Activated T-cell treated with anti-CD3 and anti-CD28 coated beads, Interleukin-2, amount 50 U/mL, for 1 hour (primary cell): ENCODE measurements at regions not wholly inside any gene's neighbourhood (a gene's known extent, or its start where the extent isn't known, plus 50 kb on each side); places are given as distances from the start of the nearest gene placed in this dataset.
"Not testable (repeated sequence)": the region's sequence is repeated elsewhere in the genome, so short reads cannot be mapped to it uniquely, and the experiment has no call there.

Experiments
- DNase-seq: peaks from one replicate; pipeline ENCODE4 v3.0.0-alpha.2; 2020

DNA sequence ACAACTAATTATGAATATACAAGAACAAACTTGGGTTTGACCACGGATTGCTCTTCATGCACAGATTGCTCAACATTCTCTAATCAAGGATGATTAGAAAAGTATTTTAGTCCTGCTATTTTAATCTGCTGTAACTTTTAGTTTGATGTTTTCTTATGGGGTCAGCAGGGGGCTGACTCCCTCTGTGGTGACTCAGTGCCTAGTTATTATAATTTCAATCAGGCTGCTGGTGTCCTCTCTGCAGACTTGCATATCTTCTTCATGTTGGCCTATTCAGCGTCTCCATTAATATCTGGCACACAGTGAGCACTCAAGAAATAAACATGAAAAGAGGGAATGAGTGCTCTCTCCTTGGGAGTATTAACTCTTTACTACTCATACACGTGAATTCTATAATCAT lies 223.8 kb upstream of the DDI1 start:
- DNase-seq = no peak

DNA sequence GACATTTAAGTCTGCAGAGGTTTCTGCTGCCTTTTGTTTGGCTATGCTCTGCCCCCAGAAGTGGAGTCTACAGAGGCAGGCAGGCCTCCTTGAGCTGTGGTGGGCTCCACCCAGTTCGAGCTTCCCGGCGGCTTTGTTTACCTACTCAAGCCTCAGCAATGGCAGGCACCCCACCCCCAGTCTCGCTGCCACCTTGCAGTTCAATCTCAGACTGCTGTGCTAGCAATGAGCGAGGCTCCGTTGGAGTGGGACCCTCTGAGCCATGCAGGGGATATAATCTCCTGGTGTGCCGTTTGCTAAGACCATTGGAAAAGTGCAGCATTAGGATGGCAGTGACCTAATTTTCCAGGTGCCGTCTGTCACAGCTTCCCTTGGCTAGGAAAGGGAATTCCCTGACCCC lies 216.1 kb upstream of the DDI1 start:
- not testable (repeated sequence) for DNase-seq

- no peak for DNase-seq
Observed at GRCh38 chr11:103824116-103824515, 212.3 kb upstream of the DDI1 start.

DNA sequence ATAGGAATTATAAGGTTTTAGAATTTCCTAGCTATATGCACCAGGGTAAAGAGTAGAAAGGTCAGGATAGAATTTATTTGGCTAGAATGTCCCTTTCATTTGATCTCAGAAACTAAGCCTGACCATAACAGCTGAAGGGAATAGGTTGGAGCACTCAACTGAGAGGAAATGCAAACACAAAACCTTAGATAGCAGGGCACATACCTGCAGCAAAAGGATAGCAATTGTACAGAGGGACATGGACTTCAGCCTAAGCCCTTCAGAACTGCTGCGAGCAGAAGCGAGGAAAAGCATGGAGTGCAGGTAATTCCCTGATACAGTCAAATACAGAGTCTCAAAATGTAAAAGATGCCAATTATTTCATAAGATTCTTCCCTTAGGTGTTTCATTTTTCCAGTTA lies 211.0 kb upstream of the DDI1 start:
- no peak for DNase-seq

DNA sequence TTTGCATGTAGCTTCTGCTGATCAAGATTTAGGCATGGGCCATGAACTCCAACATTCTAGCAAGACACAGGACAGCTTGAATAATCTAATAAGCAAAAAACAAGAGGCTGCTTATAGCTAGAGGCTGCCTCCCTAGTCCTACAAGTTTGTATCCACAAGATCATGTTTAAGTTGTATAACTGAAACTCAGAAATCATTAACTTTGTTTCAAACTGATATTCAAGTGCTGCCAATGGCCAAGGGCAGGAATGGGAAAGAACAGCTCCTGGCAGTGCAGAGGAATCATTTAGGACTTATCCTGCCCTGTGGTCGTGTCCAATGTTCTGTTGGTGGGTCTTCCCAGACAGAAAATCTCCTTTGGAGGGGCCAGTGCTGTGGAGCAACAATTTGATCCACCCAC lies 209.6 kb upstream of the DDI1 start:
- DNase-seq = no peak

- no peak for DNase-seq
Observed at GRCh38 chr11:103829596-103829995, 206.8 kb upstream of the DDI1 start.

- no peak for DNase-seq
Observed at GRCh38 chr11:103830205-103830604, 206.2 kb upstream of the DDI1 start.

DNA sequence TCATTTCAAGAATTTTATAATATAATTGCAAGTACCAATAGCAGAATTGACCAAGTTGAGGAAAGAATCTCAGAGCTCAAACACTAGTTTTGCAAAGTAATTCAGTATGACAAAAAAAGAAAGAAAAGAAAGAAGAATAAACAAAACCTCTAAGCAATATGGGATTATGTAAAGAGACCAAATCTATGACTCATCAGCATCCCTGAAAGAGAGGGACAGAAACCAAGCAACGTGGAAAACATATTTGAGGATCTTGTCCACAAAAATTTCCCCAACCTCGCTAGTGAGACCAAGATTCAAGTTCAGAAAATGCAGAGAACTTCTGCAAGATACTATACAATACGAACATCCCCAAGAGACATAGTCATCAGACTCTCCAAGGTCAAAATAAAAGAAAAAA lies 203.7 kb upstream of the DDI1 start:
- no peak for DNase-seq

GRCh38 chr11:103842191-103842590 lies 194.2 kb upstream of the DDI1 start:
- DNase-seq = no peak

GRCh38 chr11:103842795-103843194 lies 193.6 kb upstream of the DDI1 start:
- no peak for DNase-seq

DNA sequence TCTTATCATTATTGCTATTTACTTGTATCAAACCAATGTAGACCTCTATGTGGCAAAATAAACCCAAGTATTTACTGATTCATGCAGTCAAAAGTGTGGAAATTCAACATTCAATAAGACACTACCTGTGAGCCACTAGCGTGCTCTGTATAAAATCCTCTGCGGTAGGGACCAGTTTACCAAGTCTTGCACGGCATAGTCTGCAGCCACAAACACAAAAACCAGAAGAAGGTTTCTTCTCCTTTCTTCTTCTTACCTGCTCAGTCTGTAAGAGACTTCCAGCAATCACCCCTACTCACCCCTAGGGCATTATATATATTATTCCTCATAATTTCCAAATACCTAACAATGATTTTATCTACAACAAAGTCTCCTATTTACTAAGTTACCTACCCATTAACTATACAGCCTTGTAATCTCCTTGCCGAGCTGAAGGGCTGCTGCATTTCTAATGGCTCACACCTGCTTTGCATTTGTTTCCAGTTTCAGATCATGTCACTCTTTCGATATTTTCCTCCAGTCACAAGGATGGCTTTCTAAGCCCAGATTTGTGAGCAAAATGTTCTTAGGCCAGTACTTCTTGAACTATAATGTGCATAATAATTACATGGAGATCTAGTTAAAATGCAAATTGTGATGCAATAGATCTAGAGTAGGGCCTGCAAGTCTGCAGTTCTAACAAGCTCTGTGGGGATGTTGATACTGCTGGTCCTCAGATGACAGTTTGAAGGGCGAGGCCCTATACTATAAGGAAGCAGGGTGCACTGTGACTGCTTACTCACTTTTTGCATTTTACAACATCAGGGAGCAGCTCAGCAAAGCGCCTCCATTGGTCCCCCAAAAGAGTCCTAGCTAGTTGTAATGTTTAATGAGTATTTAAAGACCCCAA lies 191.9 kb upstream of the DDI1 start:
- no peak for DNase-seq

GRCh38 chr11:103845331-103845730 lies 191.1 kb upstream of the DDI1 start:
- DNase-seq = no peak

GRCh38 chr11:103848686-103849085 lies 187.8 kb upstream of the DDI1 start:
- DNase-seq = no peak

GRCh38 chr11:103849366-103849765 lies 187.1 kb upstream of the DDI1 start:
- no peak for DNase-seq

DNA sequence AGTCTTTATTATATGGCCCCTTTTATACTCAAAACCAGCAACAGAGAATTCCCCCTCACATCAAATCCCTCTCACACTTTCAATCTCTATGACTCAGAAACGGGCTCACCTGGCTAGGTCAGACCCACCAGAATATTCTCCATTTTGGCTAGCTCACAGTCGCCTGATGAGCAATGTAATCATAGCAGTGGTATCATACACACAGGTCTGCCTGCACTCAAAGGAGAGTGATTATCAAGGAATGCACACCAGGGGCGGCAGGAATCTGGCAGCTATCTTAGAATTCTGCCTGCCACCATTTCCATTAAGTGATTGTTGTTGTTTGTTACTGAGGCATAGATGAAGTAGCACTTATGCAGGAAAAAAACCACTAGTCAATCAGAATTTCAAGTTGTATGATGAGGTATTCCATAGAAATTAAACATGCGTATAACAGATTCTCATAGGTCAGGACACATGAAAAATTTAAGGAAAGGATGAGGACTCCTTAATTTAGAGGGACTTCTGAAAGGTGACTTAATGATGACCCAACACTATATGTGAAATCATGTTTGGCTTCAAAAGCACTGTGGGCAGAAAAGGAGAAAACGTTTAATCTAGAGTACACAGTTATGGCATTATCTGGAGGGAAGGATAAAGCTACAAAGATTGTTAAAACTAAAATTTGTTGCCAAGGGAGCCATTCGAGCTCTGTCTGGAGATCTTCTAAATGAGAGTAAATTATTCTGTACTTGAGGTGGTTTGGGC lies 185.8 kb upstream of the DDI1 start:
- no peak for DNase-seq

GRCh38 chr11:103851166-103851651 lies 185.2 kb upstream of the DDI1 start:
- no peak for DNase-seq
